Astrocyte of the hippocampus (primary cell): ENCODE measurements at regions not wholly inside any gene's neighbourhood (a gene's known extent, or its start where the extent isn't known, plus 50 kb on each side); places are given as distances from the start of the nearest gene placed in this dataset.
A peak's percentile ranks its signal among the peaks of the same experiment; 100 is the strongest.
"Not testable (repeated sequence)": the region's sequence is repeated elsewhere in the genome, so short reads cannot be mapped to it uniquely, and the experiment has no call there.

Experiments used
- DNase-seq: peaks from one replicate; pipeline ENCODE4 v3.0.0; 2011; ENCODE audit warnings: low read depth, low spot score

GRCh38 chr6:33895296-33895695, 91.5 kb upstream of the MLN start:
- DNase-seq: no peak

- peak; percentile 46 for DNase-seq
Observed at GRCh38 chr6:33894438-33894837, 90.6 kb upstream of the MLN start.

- DNase-seq: no peak
Observed at GRCh38 chr6:33892581-33893346, 89.0 kb upstream of the MLN start.

GRCh38 chr6:33888664-33889200, 84.9 kb upstream of the MLN start:
- DNase-seq: no peak

GRCh38 chr6:33888183-33888582, 84.4 kb upstream of the MLN start:
- no peak for DNase-seq

- peak; percentile 17 for DNase-seq
Observed at GRCh38 chr6:33886673-33887144, 82.9 kb upstream of the MLN start.

- peak; percentile 25 for DNase-seq
Observed at GRCh38 chr6:33885132-33886057, 81.6 kb upstream of the MLN start.

- not testable (repeated sequence) for DNase-seq
Observed at GRCh38 chr6:33883621-33884020, 79.8 kb upstream of the MLN start.

- no peak for DNase-seq
Observed at GRCh38 chr6:33882154-33882553, 78.4 kb upstream of the MLN start.

GRCh38 chr6:33880766-33881165, 77.0 kb upstream of the MLN start:
- DNase-seq: no peak

GRCh38 chr6:33880104-33880678, 76.4 kb upstream of the MLN start:
- no peak for DNase-seq

- no peak for DNase-seq
Observed at GRCh38 chr6:33878562-33878961, 74.8 kb upstream of the MLN start.

GRCh38 chr6:33877982-33878535, 74.3 kb upstream of the MLN start:
- DNase-seq: no peak

- no peak for DNase-seq
Observed at GRCh38 chr6:33875696-33876095, 71.9 kb upstream of the MLN start.

- DNase-seq: no peak
Observed at GRCh38 chr6:33875141-33875581, 71.4 kb upstream of the MLN start.

GRCh38 chr6:33874136-33874760, 70.4 kb upstream of the MLN start:
- no peak for DNase-seq

- no peak for DNase-seq
Observed at GRCh38 chr6:33872761-33873160, 69.0 kb upstream of the MLN start.

GRCh38 chr6:33869826-33870423, 66.1 kb upstream of the MLN start:
- no peak for DNase-seq

- no peak for DNase-seq
Observed at GRCh38 chr6:33869121-33869520, 65.3 kb upstream of the MLN start.

GRCh38 chr6:33868141-33868540, 64.3 kb upstream of the MLN start:
- no peak for DNase-seq
